HL-60 (cell line): ENCODE measurements at regions not wholly inside any gene's neighbourhood (a gene's known extent, or its start where the extent isn't known, plus 50 kb on each side); places are given as distances from the start of the nearest gene placed in this dataset.

Source experiments
- DNase-seq, 2 experiments: peaks; one replicate each; pipeline ENCODE4 v3.0.0-alpha.2; 2010 to 2020; ENCODE audit warnings: low read depth in 1 of 2, low spot score in 1 of 2
- H3K27ac ChIP-seq: fragments of 250-450 bp; sonication (Bioruptor Pico); replicated peaks from 2 replicates; pipeline ENCODE4 v1.5.1; 2020; ENCODE audit warnings: mild to moderate bottlenecking, moderate library complexity
- H3K27me3 ChIP-seq: fragments of 250-450 bp; sonication (Bioruptor Pico); 2 replicates; pipeline ENCODE4 v1.5.1; 2021; ENCODE audit warnings: mild to moderate bottlenecking, moderate library complexity; ENCODE audit not compliant: insufficient read depth, poor library complexity, severe bottlenecking
- H3K4me3 ChIP-seq: replicated peaks from 2 replicates; pipeline ENCODE4 v1.5.1; 2011; ENCODE audit warnings: mild to moderate bottlenecking, control low read depth, low read length; ENCODE audit not compliant: insufficient read depth
- GABPA ChIP-seq: IDR thresholded peaks from 2 replicates; pipeline ENCODE4 v1.6.1; 2012; ENCODE audit warnings: low read depth
- POLR2AphosphoS5 ChIP-seq: IDR thresholded peaks from 2 replicates; pipeline ENCODE4 v1.6.1; 2012; ENCODE audit warnings: low read depth
- SPI1 ChIP-seq: IDR thresholded peaks from 2 replicates; pipeline ENCODE4 v1.6.1; 2012; ENCODE audit warnings: low read depth, mild to moderate bottlenecking, borderline replicate concordance
- TF ChIP-seq, protein P1 (sequence below): IDR thresholded peaks from 2 replicates; pipeline ENCODE4 v1.6.1; 2012; ENCODE audit warnings: low read depth; ENCODE audit not compliant: insufficient replicate concordance
- TF ChIP-seq, protein P2 (sequence below): IDR thresholded peaks from one replicate; pipeline ENCODE4 v1.5.1; 2011; ENCODE audit warnings: low read length, control low read depth, inconsistent platforms; ENCODE audit not compliant: insufficient read depth

DNA sequence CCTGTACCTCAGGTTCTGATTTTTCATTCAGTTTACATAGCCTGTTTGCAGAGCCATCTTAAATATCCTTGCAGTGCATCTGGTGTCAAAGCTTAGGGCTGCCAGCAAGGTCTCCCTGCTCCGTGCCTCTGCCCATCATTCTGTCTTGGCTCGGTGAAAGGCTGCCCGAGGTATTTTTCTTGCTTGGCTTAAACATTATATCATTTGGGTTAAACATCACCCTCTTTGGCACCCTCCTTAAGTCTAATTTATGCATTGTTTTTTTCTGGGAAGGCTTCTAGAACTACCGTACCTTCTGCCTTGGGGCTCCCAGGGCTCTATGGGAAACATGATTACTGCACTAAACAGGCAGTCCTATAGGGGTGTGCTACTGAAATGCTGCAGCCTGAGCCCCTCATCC, 158.6 kb upstream of the CELF4 start:
- H3K27me3 ChIP-seq, result peaks cover 3% of the 10 kb centered on the region
- TF ChIP-seq POLR2AphosphoS5 (no peak), GABPA (no peak), SPI1 (no peak)
- TF ChIP-seq, protein P1, sequence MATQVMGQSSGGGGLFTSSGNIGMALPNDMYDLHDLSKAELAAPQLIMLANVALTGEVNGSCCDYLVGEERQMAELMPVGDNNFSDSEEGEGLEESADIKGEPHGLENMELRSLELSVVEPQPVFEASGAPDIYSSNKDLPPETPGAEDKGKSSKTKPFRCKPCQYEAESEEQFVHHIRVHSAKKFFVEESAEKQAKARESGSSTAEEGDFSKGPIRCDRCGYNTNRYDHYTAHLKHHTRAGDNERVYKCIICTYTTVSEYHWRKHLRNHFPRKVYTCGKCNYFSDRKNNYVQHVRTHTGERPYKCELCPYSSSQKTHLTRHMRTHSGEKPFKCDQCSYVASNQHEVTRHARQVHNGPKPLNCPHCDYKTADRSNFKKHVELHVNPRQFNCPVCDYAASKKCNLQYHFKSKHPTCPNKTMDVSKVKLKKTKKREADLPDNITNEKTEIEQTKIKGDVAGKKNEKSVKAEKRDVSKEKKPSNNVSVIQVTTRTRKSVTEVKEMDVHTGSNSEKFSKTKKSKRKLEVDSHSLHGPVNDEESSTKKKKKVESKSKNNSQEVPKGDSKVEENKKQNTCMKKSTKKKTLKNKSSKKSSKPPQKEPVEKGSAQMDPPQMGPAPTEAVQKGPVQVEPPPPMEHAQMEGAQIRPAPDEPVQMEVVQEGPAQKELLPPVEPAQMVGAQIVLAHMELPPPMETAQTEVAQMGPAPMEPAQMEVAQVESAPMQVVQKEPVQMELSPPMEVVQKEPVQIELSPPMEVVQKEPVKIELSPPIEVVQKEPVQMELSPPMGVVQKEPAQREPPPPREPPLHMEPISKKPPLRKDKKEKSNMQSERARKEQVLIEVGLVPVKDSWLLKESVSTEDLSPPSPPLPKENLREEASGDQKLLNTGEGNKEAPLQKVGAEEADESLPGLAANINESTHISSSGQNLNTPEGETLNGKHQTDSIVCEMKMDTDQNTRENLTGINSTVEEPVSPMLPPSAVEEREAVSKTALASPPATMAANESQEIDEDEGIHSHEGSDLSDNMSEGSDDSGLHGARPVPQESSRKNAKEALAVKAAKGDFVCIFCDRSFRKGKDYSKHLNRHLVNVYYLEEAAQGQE, result no peak
- TF ChIP-seq, protein P2, sequence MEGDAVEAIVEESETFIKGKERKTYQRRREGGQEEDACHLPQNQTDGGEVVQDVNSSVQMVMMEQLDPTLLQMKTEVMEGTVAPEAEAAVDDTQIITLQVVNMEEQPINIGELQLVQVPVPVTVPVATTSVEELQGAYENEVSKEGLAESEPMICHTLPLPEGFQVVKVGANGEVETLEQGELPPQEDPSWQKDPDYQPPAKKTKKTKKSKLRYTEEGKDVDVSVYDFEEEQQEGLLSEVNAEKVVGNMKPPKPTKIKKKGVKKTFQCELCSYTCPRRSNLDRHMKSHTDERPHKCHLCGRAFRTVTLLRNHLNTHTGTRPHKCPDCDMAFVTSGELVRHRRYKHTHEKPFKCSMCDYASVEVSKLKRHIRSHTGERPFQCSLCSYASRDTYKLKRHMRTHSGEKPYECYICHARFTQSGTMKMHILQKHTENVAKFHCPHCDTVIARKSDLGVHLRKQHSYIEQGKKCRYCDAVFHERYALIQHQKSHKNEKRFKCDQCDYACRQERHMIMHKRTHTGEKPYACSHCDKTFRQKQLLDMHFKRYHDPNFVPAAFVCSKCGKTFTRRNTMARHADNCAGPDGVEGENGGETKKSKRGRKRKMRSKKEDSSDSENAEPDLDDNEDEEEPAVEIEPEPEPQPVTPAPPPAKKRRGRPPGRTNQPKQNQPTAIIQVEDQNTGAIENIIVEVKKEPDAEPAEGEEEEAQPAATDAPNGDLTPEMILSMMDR, result no peak
- no peak overlapping the region for H3K4me3 ChIP-seq
- no peak overlapping the region for H3K27ac ChIP-seq
- DNase-seq, result no peak

DNA sequence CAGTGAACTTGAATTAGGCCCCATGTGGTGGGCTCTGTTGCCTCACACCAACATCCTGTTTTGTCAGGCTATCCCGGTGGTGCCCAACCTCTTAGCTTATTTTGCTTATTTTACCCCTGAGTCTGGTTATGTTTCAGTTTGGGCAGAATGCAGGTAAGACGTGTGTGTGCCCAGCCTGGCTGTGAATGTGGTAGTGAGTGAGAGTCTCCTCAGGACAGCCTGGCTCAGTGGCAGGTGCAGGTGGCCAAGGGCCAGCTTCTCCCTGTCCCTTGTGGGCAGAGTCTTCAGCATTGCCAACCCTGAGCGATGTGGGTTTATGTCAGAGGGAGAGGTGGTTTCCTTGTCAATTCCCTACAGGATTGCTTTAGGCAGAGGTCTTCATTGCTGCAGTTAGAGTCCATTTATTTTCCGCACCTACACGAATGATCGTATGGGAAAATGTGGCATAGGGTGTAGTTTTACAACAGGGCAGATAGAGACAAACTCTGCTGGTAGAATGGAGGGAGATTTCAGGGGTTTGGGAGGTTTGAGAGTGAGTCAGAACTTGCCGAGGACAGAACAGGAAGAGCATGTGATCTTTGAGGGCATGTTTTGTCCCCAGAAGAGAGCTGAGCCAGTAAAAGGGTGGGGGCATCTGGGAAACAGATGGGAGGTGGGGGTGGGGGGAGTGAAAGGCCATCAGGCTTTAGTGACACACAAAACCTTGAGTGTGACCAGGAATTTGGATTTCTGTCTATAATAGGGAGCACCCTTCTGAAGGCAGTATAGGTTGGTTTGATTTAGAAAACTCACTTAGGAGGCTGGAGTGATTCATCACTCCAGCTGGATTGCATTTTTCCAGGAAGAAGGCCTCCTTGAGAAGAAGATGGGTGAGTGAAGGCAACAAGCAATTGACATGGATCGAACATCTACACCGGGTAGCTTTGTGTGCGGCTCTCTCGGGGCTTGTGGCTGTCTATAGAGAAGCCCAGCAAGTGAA, 156.2 kb upstream of the CELF4 start:
- TF ChIP-seq, protein P1, result no peak
- no peak for TF ChIP-seq SPI1
- TF ChIP-seq POLR2AphosphoS5, result no peak
- TF ChIP-seq, protein P2, result no peak
- TF ChIP-seq GABPA, result no peak
- DNase-seq, result no peak
- Histone ChIP-seq H3K27me3 (peaks cover 5% of the 10 kb centered on the region), H3K4me3 (no peak overlapping the region), H3K27ac (no peak overlapping the region)

DNA sequence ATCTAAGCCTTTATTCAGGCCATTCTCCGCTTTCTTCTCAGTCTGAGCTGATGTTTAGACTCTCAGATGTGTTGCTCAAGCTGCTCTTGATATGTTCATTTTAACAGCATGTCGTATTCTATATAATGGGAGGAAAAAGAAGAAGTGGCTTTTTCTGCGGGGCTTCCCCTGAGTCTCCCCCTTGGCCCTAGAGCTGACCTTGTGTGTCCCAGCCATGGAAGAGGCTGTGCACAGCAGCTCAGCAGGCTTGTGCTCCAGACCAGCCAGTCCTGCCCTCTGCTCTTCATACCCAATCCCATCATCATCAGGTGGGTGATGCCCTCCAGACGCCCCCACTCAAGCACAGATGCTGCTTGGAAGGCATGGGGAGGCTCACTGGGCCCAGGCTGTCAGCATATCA, 155.1 kb upstream of the CELF4 start:
- DNase-seq, result no peak
- TF ChIP-seq, protein P2, result no peak
- TF ChIP-seq SPI1, result 0 out of 2 replicates have a peak, but pooled peaks have one; percentile 16
- Histone ChIP-seq H3K27ac (no peak overlapping the region), H3K4me3 (no peak overlapping the region), H3K27me3 (peaks cover 5% of the 10 kb centered on the region)
